ENCODE measurements at regions not wholly inside any gene's neighbourhood (a gene's known extent, or its start where the extent isn't known, plus 50 kb on each side); places are given as distances from the start of the nearest gene placed in this dataset.

- TF ChIP-seq POLR2A (IDR thresholded peaks at IDR 0.05) (no peak), CTCF (IDR thresholded peaks at IDR 0.05) (no peak)
Measured at GRCh38 chr2:200193791-200194190, 112.7 kb upstream of the SPATS2L start.

Data from uterus (tissue), 2 donors.